ENCODE measurements at regions not wholly inside any gene's neighbourhood (a gene's known extent, or its start where the extent isn't known, plus 50 kb on each side); places are given as distances from the start of the nearest gene placed in this dataset.
"Not testable (repeated sequence)": the region's sequence is repeated elsewhere in the genome, so short reads cannot be mapped to it uniquely, and the experiment has no call there.

DNA sequence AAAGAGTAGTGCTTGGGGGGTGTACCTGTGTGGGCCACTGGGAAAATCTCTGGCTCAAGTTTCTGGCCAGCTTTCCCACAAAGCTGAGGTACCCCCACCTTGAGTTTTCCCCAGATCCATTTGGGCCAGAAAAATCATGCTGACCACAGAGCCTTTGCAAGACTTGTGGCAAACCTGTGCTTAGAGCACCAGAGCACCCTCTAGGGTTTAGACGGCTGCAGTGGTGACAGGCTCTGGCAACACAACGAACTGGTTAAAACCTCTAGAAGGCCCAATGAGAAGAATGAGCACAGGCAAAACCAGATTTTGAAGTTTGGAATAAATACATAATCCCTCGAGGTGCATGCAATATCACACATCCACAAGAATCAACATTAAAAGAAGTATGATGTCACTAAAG, 290.7 kb upstream of the FOLH1 start:
- DNase-seq (ENCODE audit: low spot score): no peak

DNA sequence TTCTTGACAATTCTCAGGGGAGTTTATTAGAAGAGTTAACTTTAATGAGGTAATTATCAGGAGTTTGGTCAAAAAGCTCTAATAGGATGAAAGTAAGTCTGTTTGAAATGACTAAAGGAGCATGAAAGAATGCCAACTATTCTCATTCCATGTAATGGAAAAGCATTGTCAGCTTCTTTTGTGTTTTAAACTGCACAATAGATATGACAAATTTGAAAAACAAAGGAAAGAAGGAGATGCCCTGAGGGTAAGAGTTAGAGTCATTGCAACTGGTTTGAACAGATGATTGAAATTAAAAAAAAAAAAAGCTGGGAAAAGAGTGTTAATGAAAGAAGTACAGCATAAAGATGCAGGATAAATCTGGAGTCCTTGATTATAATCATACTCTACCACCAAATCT, 296.8 kb upstream of the FOLH1 start:
- no peak for DNase-seq (ENCODE audit: low spot score)

DNA sequence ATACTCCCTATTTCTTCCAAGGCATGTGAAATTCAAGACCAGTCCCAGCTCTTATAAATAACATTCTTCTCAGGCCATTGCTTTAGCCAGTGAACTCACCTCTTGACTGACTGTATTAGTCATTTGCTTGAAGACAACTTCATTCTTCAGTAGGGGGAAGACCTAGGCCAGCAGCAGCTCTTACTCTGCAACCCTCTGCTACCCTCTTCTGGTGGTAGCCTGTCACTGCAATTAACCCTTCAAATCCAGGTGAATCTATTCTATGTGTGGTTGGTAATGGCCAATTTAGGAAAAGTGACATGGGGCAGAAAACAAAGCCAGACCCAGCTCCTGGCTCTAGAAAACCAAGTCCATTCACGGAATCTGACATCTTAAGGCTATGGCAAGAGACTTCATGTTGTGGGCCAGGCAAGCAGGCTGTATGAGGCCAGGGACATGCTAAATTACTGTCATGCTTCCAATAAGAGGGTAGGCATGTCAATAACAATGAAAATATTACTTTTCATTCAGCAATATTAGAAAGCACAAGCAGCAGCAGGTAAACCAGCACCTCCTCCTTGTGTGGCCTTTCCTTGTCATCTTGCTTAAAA, 317.9 kb upstream of the FOLH1 start:
- peak; percentile 62 for DNase-seq (ENCODE audit: low spot score)

DNA sequence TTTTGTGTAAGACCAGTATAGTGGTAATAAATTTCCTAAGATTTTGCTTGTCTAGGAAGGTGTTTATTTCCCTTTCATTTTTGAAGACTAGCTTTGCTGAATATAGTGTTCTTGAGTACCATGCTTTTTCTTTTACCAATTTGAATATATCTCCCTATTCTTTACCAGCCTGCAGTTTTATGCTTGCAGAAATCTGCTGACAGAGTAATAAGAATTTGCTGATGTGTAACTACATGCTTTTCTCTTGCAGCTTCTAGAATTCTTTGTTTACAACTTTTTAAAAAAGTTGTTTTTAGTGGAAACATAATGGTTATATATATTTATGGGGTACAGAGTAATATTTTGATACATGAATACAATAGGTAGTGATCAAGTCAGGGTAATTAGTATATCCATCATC, 324.8 kb upstream of the FOLH1 start:
- no peak for DNase-seq (ENCODE audit: low spot score)

DNA sequence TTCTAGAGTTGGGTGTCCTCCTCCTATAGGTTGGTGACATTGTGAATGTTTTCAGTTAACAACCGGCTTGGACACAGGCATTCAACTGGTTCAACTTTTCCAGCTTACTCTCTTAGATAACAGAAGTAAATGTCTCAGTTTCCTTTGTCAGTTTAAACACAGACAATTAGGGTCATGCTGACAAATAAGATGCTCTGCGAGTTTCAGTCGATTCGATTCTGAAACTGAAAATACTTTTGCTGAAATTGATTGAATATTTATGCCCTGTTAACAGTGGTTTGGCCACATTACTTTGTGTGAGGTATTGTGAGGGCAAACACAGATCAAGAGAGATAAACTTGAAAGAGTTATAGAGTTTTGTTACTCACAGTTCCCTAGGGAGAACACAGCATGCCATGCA, 330.5 kb upstream of the FOLH1 start:
- not testable (repeated sequence) for DNase-seq (ENCODE audit: low spot score)

DNA sequence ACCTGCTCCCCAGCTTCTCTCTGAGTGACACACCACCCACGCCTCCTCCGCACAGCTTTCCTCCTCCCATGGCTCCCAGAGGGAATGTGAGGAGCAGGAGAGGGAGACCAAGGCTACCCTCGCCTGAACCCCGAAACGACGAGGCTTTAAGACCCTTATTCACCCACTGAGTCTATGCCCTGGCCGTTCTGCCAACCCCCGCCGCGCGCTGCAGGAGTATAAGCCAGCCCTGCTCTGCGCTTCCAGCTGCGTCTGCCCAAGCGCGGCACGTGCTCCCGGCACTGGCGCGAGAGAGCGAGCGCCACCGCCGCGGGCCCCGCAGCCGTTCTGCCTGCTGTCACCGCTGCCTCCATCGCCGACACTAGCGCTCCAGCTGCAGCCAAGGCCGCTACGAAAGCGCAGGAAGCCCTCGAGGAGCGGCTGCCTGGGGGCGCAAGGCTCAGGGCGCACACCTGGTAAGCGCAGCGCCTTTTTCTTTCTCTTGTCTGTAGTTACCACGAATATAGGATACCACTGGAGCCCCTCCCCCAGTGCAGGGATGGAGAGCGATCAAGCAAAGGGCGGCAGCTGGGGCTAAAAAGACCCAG, 350.0 kb upstream of the FOLH1 start:
- not testable (repeated sequence) for DNase-seq (ENCODE audit: low spot score)

DNA sequence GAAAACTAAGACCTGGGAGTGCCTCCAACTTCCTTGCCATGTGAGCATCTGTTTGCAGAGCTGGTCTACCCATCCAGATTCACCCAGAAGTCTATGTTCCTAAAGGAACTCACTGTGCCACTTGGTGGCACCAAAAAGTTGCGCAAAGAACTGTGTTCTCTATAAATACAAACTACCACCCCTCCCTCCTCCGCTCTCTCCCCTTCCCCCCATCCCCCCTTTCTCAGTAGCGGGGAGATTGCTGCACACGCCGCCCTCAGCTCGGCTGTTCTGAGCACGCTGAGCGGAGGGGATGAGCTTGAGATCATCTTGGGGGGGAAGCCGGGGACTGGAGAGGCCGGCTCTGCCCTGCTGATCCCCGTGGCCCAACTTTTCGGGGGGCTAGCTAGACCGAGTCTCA, 352.2 kb upstream of the FOLH1 start:
- DNase-seq (ENCODE audit: low spot score): not testable (repeated sequence)

DNA sequence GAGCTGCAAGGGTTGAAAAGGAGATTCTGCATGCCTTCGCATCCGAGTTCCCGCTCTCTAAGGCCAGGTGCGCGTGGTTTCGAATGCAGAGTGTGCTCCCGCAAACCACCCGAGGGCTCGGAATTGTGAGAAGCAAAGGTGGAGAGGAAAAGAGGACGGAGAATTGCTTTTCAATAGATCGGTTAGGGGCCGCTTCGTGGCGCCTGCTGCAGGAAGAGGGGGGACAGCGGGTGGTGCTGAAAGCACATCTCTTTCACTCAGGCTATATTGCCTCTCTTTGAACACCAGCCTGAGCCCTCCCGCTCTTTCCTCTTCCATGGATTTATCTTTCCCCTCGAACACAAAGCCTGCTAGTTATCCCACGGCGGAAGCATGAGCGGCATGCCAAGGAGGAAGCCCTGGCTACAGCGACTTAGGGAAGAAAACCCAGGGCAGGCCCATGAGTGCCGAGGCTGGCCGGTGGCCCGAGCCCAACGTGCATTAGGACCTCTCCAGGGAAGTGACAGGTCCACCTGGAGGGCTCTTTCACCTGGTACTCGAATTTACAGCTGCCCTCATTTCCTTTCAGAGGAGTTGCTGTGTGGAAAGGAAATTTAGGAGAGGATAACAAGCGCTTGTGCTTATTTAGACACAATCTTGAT, 353.0 kb upstream of the FOLH1 start:
- not testable (repeated sequence) for DNase-seq (ENCODE audit: low spot score)

DNA sequence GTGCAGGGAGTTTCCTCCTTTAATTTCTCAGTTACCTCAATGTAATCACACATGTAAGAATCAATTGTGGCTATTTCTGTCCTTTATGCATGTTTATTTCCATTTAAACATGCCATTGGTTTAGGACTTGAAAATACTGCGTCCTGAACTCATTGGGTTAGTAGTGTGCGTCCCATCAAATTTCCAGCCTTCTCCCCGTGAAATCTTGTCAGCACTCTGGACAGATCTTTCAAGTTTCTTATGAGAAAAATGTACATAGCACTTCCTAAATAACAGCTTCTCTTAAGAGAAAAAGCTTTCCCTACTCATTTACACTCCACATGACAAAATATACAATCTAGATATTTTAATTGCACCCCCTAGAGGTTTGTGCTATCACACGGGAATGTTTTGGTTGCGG, 353.9 kb upstream of the FOLH1 start:
- not testable (repeated sequence) for DNase-seq (ENCODE audit: low spot score)

DNA sequence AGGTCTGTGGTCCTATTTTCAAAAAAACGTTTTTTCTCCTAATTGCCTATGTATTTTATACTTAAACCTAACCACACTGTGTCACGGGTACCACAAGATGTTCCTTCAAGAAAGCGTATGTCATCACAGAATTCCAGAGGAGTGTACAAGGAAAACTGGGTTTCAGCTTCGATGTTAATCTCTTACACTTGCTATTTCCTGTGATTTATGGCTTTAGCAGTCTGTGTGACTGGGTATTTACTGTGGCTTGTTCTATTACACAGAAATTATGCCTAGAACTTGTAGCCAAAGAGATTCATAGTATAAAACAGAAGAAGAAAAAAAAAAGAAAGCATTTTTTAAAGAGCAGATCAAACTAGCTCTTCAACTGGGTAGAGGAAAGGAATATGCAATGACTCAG, 371.1 kb upstream of the FOLH1 start:
- DNase-seq (ENCODE audit: low spot score): not testable (repeated sequence)

DNA sequence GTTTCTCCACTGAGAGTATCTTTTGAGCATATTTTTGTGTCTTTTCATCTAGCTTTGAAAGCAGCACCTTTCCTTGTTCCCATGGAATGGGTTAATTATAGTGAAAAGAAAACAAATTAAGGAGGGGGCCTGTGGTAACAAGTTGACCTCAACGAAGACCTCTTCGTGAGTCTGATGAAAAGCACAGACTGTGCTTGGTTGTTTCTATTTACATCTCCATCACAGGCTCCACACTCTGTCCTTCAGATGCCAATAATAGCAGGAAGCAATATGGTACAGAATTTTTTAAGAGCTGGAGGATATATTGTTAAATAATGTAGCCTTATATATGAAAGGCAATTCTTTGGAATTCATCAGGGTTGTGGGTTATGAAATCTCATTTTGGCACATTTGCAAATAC, 366.7 kb upstream of the OR4C13 start:
- not testable (repeated sequence) for DNase-seq (ENCODE audit: low spot score)

DNA sequence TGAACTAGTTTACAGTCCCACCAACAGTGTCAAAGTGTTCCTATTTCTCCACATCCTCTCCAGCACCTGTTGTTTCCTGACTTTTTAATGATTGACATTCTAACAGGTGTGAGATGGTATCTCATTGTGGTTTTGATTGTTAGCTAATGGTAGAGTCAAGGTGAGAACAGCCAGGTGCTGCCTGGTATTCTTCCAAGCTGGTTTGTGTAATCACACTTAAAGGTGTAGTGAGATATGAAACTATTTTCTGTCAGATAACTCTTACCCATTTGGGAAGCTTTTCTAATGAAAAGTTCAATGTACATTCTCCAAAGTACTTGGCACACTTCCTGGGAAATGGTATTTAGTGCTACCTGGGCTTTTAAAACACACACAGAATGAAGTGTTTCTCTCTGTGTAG, 343.3 kb upstream of the OR4C13 start:
- not testable (repeated sequence) for DNase-seq (ENCODE audit: low spot score)

DNA sequence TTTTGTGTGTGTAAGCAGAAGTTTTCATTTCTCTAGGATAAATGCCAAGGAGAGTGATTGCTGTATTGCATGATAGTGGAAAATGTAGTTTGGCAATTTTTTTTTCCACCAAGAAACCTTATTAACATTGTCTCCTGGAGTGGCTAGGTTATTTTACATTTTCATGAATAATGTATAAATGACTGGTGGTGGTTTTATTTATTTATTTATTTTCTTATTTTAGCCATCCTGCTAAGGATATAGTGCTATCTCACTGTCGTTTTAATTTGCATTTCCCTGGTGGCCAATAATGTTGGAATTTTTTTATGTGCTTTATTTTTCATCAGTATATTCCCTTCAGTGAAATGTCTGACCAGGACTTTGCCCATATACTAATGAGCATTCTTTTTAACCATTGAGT, 328.3 kb upstream of the OR4C13 start:
- DNase-seq (ENCODE audit: low spot score): not testable (repeated sequence)

DNA sequence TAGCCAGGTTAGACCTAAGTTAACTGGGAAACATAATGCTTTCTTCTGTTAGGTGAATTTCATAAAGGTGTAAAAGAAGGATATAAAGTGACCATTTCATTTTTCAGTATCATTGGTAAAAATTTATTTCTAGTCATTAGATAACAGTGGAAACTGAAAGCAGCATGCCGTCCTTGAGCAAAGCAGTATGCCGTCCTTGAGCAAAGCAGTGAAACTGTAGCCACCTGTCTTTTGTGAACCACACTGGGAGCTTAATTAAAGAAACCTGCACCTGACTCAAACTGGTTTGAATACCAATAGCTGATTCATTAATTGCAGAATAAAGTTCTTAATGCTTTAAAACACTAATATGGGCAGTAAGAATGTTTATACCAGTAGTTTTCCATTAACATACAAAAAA, 281.5 kb upstream of the OR4C13 start:
- DNase-seq (ENCODE audit: low spot score): not testable (repeated sequence)

DNA sequence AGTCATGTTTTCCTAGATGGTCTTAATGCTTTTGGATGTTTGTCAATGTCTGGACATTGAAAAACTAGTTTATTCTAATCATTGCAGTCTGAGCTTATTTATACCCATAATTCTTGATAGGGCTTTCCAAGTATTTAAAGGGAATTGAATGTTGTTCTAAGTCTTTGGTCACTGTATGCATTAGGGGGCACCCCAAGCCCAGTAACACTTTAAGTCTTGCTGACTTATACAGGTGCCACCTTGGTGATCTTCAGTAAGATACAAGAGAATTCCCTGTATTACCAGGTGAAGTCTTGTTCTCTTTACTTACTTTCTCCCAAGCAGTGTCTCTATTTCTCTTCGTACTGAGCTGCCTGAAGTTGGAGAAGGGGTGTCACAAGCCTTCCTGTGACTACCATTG, 250.1 kb upstream of the OR4C13 start:
- not testable (repeated sequence) for DNase-seq (ENCODE audit: low spot score)

DNA sequence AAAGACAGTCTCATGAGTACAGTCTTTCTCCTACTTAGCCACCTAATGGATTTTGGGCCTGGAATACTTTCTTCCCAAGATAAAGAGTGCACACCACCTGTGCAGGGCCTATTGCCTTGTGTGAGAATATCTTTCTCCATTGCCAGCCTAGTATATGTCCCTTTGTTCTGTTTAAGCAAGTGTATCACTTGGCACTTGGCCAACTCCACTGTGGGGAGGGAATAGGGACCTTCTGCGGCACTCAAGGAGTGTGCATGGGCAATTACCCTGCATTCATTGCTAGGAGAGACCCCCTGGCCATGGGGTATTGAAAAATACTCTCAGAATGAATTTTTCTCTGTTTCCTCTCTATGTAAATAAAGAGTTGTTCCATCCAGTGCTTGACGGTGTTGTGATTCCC, 201.7 kb upstream of the OR4C13 start:
- not testable (repeated sequence) for DNase-seq (ENCODE audit: low spot score)

DNA sequence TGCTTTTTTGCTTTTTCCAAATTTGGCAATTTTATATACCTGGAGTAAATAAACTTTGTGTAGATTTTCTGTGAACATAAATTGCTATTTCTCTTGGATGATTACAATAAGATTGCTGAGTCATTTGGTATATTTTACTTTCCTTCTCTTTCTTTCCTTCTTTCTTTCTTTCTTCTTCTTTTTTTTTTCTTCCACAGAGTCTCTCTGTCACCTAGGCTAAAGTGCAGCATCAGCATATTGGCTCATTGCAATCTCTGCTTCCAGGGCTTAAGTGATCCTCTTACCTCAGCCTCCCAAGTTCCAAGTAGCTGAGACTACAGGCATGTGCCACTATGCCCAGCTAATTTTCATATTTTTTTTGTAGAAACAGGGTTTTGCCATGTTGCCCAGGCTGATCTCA, 201.2 kb upstream of the OR4C13 start:
- DNase-seq (ENCODE audit: low spot score): not testable (repeated sequence)

DNA sequence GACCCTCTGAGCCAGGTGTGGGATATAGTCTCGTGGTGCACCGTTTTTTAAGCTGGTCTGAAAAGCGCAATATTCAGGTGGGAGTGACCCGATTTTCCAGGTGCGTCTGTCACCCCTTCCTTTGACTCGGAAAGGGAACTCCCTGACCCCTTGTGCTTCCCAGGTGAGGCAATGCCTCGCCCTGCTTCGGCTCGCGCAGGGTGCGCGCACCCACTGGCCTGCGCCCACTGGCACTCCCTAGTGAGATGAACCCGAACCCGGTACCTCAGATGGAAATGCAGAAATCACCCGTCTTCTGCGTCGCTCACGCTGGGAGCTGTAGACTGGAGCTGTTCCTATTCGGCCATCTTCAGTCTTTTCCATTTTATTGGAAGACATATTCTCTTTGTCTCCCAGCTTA, 171.4 kb upstream of the OR4C13 start:
- DNase-seq (ENCODE audit: low spot score): not testable (repeated sequence)

DNA sequence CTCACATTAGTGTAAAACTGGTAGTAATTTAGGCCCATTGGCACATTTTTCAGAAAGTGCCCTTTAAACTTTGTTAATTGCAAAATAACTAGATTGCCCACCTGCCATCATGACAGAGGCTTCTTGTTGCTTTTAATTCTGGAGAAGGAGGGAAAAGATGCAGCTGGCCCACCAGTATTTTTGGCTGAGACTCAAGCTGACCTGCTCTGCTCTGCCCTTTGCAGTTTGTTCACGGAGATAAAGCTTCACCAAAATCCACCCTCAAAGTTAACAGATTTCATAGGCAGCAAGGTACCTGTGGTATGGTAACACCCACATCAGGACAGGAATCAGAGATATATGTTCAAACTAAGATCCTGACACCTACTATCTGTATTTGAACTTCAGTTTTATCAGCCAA, 170.2 kb upstream of the OR4C13 start:
- DNase-seq (ENCODE audit: low spot score): not testable (repeated sequence)

DNA sequence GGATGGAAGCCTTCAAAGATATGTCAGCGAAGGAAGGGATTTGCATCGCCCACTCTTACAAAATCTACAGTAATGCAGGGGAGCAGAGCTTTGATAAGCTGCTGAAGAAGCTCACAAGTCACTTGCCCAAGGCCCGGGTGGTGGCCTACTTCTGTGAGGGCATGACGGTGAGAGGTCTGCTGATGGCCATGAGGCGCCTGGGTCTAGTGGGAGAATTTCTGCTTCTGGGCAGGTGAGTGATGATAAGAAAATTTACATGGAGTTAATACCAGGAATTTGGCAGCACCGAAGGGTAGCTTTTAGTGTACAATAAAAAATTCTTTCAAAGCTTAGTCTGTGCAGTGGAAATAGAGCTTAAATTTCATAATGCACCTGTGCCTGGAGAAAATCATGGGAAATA, 168.3 kb upstream of the OR4C13 start:
- DNase-seq (ENCODE audit: low spot score): not testable (repeated sequence)

DNA sequence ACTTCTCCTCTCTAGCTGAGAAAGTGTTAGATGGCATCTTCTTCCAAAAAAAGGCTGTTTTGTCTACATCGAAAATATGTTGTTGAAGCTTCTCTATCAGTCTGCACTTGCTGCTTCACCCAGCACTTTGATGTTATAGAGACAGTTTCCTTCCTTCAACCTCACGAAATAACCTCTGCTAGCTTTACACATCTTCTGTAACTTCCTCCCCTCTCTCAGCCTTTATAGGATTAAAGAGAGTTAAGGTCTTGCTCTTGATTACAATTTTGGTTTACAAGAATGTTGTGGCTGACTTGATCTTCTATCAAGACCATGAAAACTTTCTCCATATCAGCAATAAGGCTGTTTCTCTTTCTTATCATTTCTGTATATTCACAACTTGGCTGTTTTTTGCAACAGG, 162.4 kb upstream of the OR4C13 start:
- DNase-seq (ENCODE audit: low spot score): not testable (repeated sequence)

DNA sequence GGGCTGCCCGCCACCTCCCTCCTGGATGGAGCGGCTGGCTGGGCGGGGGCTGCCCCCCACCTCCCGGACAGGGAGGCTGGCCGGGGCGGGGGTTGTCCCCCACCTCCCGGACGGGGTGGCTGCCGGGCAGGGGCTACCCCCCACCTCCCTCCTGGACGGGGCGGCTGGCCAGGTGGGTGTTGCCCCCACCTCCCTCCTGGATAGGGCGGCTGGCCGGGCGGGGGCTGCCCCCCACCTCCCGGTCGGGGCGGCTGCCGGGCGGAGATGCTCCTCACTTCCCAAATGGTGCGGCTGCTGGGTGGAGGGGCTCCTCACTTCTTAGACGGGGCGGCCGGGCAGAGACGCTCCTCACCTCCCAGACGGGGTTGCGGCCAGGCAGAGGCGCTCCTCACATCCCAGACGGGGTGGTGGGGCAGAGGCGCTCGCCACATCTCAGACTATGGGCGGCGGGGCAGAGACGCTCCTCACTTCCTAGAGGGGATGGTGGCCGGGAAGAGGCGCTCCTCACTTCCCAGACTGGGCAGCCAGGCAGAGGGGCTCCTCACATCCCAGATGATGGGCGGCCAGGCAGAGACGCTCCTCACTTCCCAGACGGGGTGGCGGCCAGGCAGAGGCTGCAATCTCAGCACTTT, 153.9 kb upstream of the OR4C13 start:
- not testable (repeated sequence) for DNase-seq (ENCODE audit: low spot score)
